ENCODE measurements at regions not wholly inside any gene's neighbourhood (a gene's known extent, or its start where the extent isn't known, plus 50 kb on each side); places are given as distances from the start of the nearest gene placed in this dataset.

GRCh38 chr18:73696171-73696570 is 451.5 kb downstream of the FBXO15 start:
- POLR2A ChIA-PET, result no interaction called here
- Histone ChIP-seq H3K4me1 (ENCODE audit: control insufficient read depth in 1 of 2, insufficient read depth in 2 of 2, low read length in 2 of 2) (no peaks in the 10 kb centered on the region), H3K9ac (ENCODE audit: low read length) (no peak overlapping the region), H3K27me3 (ENCODE audit: insufficient read depth, low read length) (no peaks in the 10 kb centered on the region), H3K9me2 (ENCODE audit: insufficient read depth) (no peaks in the 10 kb centered on the region), H3K9me3 (ENCODE audit: control insufficient read depth in 1 of 2, insufficient read depth in 1 of 2, low read depth in 1 of 2, low read length in 2 of 2) (peaks cover 3 to 14% of the 10 kb centered on the region in 2 experiments; a peak in 3 of 4 replicates), H3K4me3 (replicated peaks in 1 of 2; ENCODE audit: low read depth in 1 of 2, low read length in 2 of 2) (no peak overlapping the region), H3K36me3 (ENCODE audit: control insufficient read depth in 1 of 2, insufficient read depth in 2 of 2, low read length in 2 of 2) (no peaks in the 10 kb centered on the region), H3K79me2 (ENCODE audit: insufficient read depth, low read length) (no peaks in the 10 kb centered on the region), H3K27ac (ENCODE audit: low read depth, low read length) (no peak overlapping the region), H2AFZ (ENCODE audit: low read depth, low read length, poor library complexity, severe bottlenecking) (no peak overlapping the region), H4K20me1 (ENCODE audit: insufficient read depth) (no peaks in the 10 kb centered on the region), H3K4me2 (ENCODE audit: low read length) (no peak overlapping the region)
- BruUV-seq (replicated peaks), result no TSS peak
- DNase-seq (ENCODE audit: low read depth, low spot score) (no peak), ATAC-seq (no peak)
- CTCF ChIA-PET, result no interaction called here
- RAD21 ChIA-PET (ENCODE audit: low non-redundant PET in 1 of 2, low total read pairs in 2 of 2, uncharacterized antibody in 2 of 2, unreplicated experiment in 2 of 2), result no interaction called here
- TF ChIP-seq POLR2A (IDR thresholded peaks at IDR 0.05; ENCODE audit: borderline replicate concordance, extremely low read depth, insufficient read depth, insufficient read length) (no peak), CTCF (IDR thresholded peaks at IDR 0.05 in 2 of 3, conservative IDR thresholded peaks at IDR 0.05 in 1 of 3; ENCODE audit: borderline replicate concordance in 1 of 3, insufficient read depth in 1 of 3, low read depth in 2 of 3, low read length in 2 of 3) (no peak), EGR1 (IDR thresholded peaks at IDR 0.05; ENCODE audit: low read depth) (no peak), ZNF274 (IDR thresholded peaks at IDR 0.05; ENCODE audit: low read depth, low read length) (no peak), SRF (IDR thresholded peaks at IDR 0.05; ENCODE audit: low read depth) (no peak), JUND (IDR thresholded peaks at IDR 0.05) (no peak), TCF7L2 (IDR thresholded peaks at IDR 0.05; ENCODE audit: borderline replicate concordance, extremely low read depth, insufficient read depth, insufficient read length) (no peak), FOSL1 (IDR thresholded peaks at IDR 0.05; ENCODE audit: low read depth) (no peak), ELF1 (IDR thresholded peaks at IDR 0.05; ENCODE audit: borderline replicate concordance, low read depth) (no peak), CEBPB (IDR thresholded peaks at IDR 0.05; ENCODE audit: low read depth) (no peak), POLR2AphosphoS5 (IDR thresholded peaks at IDR 0.05; ENCODE audit: low read depth, low read length) (no peak), EZH2 (IDR thresholded peaks at IDR 0.05) (no peak), ZBTB33 (IDR thresholded peaks at IDR 0.05; ENCODE audit: extremely low read depth, insufficient replicate concordance, low read length) (no peak)
- intact Hi-C loops (cut with micrococcal nuclease), result no loop called here
